Mucosa of gallbladder (tissue), 1 donor: ENCODE measurements at regions not wholly inside any gene's neighbourhood (a gene's known extent, or its start where the extent isn't known, plus 50 kb on each side); places are given as distances from the start of the nearest gene placed in this dataset.
"Not testable (repeated sequence)": the region's sequence is repeated elsewhere in the genome, so short reads cannot be mapped to it uniquely, and the experiment has no call there.

Source experiments
- DNase-seq: peaks from one replicate; pipeline ENCODE4 v3.0.0-alpha.2; 2020; ENCODE audit warnings: low spot score
- donor health status: DM: no; HTN: no; CAD: no.

DNA sequence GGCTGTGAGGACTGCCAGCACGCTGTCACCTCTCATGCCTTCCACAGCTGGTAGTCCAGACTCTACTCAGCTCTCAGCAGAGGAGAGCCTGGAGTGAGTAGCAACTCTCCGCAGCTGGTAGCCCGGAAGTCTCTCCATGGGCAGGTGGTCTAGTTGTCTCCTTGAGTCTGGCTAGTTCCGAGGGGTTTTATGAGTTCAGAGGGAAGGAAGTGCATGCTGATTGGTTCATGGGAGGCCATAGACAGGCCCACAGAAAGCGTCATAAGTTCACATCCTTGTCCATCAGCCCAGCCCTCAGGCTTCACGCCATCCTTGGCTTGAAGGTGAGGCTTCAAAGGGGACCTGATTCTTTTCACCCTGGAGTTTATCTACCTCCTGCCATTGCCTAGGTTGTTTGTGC lies 2662.4 kb upstream of the PCDH20 start:
- DNase-seq, result no peak

DNA sequence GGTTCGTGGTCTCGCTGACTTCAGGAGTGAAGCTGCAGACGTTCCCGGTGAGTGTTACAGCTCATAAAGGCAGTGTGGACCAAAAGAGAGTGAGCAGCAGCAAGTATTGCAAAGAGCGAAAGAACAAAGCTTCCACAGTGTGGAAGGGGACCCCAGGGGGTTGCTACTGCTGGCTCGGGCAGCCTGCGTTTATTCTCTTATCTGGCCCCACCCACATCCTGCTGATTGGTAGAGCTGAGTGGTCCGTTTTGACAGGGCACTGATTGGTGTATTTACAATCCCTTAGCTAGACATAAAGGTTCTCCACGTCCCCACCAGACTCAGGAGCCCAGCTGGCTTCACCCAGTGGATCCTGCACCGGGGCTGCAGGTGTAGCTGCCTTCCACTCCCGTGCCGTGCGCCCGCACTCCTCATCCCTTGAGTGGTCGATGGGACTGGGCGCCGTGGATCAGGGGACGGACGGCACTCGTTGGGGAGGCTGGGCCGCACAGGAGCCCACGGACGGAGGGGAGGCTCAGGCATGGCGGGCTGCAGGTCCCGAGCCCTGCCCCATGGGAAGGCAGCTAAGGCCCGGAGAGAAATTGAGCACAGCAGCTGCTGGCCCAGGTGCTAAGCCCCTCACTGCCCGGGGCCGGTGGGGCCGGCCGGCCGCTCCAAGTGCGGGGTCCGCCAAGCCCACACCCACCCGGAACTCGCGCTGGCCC lies 2661.6 kb upstream of the PCDH20 start:
- not testable (repeated sequence) for DNase-seq

DNA sequence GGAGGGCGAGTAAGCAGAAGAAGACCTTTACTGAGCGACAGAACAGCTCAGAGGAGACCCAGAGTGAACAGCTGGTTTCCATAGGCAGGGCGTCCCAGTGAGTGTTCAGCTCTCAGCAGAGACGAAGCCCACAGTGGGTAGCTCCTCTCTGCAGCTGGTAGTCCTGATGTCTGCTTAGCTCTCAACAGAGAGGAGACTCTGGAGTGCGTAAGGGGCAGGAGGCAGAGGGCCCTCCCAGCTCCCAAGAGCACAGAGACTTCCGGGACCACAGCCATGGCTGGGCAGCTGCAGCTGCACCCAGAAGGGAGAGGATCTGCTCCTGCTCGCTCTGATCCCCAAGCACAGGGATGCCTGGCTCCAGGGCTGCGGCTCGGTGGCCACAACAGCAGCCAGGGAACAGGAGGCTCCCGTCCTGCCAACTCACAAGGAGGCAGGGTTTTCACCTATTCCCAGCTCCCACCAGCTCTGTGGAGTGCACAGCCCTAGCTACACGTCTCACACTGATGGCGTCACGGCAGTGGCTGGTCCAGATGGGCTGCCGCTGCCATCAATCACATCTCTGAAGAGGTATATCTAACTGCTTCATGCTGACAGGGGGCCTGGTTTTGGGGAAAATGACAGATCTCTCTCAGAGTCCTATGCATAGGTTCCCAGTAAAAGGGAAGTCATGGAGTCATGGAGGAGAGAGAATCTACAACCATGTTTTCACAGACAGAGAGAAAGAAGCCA lies 2660.1 kb upstream of the PCDH20 start:
- no peak for DNase-seq

DNA sequence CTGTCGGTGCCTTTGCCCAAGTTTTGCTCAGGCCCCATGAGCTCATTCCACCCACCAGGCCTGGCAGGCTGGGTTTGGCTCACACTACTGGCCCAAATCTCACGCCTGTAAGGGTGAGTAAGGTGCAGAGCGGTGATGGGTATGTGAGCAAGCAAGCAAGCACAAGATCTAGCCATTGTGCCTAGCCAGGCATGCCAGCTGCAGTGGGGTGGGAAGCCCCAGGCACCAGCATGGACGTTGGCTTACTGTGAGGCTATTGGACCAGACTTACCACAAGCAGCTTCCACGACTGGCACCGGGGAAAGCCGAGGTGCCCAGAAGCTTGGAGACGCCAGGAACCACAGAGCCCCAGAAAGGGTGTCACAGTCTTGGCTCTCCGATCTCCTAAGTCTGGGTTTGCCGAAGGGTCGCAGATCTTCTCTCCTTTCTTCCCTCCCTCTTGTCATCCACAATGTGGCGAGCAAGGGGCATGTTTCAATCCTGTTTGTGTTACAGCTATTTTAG lies 2659.4 kb upstream of the PCDH20 start:
- DNase-seq, result no peak

DNA sequence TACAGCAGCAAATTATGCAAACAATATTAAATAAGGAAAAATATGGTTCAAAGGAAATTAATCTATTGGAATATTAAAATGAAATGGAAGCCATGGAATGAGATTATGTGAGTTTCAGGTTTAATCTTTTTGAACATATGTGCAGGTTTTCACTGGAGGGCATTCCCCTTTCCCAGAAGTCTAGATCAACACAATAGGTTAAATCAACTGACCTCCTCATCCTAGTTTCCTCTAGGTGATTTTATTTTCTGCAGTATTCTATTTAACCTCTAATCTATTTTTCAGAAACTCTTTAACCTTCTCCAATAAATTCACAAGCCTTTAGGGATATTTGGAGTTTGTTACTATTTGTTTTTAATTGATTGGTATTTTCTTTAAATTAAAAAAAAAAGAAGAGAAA lies 2657.6 kb upstream of the PCDH20 start:
- DNase-seq, result no peak

DNA sequence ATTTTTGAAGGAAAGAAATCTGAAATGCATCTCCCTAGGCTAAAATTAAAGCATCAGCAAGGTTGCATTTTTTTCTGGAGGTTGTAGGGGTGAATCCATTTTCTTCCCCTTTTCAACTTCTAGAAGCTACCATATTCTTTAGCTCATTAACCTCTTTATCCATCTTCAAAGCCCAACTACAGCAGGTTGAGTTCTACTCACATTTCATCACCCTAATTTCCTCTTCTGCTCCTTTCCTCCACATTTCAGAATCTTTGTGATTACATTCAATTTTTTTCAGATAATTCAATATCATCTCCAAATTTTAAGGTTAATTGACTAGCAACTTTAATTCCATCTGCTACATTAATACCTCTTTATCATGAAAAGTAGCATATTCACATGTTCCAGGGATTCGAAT lies 2655.7 kb upstream of the PCDH20 start:
- DNase-seq, result no peak

DNA sequence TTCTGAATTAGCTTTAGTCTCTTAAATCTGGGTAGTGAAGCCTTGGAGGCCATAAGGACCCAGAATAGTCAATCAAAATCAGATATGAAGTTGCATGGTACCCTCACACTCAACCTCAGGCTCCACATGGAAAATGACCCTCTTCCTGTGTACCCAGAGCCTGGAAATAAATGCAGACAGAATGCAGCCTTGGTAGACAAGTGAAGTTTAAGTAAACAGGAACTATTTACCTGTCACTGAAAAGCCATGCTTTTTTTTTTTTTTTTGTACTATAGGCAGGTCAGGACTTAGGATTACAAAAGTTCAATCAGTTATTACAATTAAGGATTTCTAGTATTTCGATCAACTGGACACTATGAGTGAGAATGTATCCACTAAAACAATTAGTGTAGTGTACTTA lies 2654.2 kb upstream of the PCDH20 start:
- DNase-seq, result no peak

DNA sequence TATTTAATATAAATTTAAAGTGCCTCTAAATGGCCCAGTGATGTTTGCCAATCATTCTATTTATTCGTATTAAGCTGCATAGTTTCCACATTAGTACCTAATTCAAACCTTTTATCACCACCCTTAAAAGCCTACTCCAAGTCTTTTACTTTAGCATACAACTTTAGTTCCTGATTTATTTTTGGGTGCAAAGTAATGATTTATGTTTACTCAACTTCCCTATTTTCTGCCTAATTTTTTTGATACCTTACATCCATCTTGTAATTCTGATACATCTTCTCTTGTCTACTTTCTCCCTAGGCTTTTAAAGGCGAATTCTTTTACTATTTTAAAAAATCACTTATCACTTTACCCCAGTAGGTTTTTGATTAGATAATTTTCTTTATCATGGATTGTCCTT lies 2651.1 kb upstream of the PCDH20 start:
- DNase-seq, result no peak

DNA sequence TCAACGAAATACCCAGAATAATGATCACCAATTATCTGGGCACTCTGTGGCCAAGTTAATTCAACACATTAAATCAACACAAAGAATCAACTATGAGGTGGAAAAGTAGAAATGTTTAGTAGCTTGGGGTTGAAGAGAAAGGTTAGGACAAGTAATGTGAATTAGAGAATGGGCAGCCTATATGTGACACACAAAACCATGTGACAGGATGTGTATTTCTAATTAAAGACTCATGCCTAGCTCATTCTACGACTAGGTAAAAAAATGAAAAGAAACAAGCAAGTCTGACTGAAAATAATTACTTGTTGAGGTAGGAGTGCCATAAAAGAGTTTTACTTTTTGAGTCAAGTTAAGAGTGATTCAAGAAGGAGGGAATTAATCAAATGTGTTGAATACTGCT lies 2646.0 kb upstream of the PCDH20 start:
- no peak for DNase-seq

DNA sequence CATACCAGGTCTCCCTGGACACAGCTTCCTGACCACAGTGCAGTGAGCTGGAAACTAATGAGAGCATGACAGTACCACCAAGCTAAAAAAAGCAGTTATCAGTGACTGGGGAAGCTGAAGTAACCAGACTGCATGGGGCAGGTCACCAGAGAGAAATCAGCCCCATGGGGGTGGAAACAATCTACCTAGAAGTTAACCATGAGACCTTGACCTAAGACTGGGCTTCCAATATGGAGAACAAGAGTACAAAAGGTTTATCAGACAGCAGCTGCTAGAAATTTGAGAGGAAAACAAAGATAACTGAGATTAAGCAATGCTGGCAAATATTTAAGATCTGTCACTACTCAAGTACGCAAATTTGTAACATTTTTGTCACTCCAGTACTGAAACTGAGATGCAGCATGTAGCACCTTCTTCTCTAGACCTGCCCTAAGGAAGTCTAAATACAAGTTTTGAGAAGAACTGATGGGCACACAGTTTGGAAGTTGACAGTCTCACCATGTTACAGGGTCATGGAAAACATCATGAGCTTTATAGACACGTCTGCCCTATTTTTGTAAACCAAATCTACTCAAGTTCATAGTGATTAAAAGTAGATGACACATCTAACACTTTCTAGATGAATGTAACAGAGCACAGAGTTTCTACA lies 2641.8 kb upstream of the PCDH20 start:
- no peak for DNase-seq

DNA sequence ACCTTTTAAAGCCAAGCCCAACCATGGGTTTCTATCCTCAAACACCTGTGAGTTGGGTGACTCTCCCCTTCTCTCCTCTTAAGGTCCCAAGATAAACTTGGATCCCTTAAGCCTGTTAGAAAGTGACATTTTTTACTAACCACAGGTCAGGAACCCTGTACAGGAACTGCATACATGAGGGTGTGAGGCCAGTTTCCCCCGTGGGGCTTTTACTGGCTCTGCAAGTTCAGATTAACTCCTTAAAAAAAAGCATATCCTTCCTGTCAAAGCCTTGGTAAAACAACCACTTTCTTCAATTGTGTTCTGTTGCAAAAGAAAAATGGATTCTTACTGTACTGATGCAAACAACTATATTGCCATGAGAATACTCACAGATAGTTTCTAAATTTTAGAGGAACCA lies 2638.7 kb upstream of the PCDH20 start:
- no peak for DNase-seq

DNA sequence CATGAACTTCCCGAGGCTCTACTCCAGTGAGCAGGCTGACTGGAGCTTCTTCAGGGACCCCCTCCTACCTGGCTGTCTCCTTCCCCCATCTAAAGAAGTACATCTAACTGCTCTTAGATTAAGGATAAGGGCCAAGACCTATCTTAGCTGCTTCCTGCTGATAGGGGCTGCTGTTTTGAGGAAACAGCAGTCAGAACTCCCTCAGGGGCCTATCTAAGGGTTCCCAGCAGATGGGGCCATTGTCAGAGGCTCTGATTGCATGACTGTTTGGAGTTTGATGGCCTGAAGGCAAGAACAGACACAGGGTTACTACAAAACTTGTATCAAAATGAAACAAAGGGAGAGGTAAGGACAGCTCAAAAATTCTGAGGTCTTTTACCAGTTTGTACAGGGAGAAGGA lies 2636.9 kb upstream of the PCDH20 start:
- no peak for DNase-seq

DNA sequence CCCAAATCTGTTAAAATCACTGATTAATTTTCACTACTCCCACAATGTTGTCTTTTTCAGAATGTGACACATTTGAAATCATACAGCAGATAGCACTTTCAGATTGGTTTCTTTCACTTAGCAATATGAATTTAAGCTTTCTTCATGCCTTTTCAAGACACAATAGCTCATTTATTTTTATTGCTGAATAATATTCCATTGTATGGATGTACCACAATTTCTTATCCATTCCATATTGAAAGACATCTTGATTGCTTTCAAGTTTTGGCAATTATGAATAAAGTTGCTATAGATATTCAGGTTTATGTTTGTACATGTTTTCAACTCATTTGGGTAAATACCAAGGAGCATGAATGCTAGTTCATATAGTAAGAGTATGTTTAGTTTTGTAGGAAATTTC lies 2635.6 kb upstream of the PCDH20 start:
- DNase-seq, result no peak

DNA sequence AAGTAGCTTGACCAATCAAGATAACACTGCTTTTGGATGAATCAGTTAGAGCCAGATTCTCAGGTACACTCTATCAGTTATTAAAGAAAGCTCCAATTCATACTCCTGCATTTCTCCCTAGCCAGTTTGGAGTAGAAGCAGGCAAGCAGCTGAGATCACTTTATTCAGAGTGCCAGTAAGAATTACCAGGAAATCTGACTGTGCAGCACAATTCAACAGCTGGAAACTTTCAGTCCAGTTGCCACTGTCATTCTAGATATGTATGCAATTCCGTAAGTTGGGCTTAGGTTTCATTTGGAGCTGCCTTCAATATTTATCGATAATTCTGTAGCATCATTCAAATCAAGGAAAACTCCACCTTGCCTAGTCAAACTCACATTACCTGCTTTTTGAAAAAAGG lies 2625.6 kb upstream of the PCDH20 start:
- no peak for DNase-seq

DNA sequence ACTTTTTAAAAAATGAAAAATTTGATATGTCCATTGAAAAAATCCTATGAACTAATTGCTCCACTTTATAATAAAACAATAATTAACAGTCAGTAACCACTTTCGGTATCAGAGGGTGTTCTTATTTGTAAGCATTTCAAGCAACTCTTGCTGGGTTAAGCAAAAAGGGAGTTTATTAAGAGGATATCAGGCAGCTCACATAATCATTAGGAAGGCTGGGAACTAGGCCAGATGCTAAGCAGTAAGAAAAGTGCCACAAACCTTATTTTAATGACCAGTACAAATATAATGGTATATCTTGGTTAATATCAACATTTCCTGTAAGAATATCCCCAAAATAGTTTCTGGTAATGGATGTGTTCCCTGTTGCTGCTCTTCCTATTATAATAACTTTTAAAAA lies 2618.3 kb upstream of the PCDH20 start:
- no peak for DNase-seq

DNA sequence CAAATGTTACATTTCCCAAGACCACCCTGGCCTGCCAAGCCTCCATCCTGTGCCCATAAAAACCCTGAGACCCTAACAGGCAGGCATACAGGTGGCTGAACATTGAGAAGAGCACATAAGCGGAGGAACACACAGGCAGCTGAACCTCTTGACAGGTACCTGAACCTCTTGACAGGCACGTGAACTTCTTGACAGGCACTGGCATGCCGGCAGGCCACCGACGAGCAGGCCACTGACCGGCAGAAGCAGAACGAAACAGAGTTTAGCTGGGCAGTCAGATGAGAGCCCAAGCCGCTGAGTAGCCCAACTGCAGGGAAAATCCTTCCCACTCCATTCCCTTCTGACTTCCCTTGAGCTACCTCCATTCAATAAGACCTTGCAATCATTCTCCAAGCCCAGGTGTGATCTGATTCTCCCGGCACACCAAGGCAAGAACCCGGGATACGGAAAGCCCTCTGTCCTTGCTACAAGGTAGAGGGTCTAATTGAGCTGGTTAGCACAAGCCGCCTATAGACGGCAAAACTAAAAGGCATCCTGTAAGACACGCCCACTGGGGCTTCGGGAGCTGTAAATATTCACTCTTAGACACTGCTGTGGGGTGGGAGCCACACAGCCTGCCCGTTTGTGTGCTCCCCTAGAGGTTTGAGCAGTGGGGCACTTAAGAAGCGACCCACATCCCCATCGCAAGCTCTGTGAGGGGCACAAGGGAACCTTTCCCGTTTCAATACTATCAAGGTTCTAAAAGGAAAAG lies 2613.9 kb upstream of the PCDH20 start:
- DNase-seq, result no peak

DNA sequence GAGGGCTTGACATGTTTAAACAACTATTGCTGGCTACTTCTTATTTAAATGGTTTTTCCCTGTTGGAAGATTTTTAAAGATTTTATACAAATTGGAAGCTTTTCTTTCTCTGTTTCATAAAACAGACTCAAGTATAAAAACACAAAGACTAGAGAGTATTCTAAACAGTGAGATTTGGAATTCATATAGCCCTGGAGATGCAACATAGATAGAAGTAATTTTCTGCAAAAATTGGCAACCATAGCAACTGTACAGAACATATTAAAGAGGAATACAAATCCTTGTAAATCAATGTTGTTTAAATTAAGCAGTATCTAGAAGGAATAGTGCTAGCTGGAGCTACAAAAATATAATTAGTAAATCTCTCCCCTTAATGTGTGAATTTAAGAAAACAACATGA lies 2612.9 kb upstream of the PCDH20 start:
- DNase-seq, result no peak

DNA sequence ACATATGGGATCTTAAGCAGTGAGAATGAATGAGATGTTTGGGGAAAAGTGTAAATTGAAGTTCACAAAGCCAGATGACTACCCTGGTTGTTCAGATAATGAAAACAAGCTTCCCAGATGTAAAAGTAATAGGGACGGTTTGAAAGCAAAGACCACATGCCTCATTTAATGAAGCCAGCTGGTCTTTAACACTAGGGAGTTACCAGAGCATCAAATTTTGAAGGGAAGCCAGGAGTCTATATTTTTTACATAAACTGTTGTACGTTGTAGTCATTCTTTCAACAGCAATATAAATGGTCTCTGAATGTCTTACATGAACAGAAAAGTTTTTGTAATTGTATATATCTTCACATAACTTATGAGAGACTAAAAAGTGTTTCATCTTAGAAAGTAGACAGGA lies 2604.5 kb upstream of the PCDH20 start:
- DNase-seq, result no peak

DNA sequence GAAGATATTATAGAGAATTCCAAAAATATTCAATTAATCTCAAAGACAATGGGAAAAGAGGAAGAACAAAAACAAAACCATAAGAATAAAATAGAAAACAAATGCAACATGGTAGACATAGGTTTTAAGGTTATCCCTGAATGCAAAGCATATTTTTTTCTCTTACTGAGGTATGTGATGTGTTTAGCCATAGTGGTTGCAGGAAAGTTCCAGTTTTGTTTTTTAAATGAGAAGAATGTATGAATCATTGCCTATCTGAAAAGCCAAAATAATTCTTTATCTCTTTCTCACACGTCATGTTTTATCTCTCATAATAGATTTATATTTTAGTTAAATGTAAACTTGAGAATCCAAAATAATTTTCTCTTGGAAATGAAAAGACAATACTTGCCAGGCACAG lies 2591.7 kb upstream of the PCDH20 start:
- no peak for DNase-seq

DNA sequence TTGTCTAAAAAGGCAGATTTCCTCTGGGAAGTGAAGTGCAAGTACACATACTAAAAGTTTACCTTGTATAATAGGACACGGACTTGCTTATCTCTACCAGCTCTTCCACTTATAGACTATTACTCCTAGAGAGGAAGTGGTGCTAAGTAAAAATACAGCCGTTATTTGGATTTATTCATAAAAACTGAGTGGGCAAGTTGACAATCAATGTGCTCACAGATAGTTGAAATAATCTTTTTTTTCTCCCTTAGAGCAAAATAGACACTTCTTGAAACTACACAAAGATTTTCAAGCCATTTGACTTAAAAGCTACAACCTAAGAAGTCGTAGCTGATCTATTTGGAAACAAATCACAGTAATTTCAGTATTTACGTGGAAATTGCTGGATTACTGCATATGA lies 2584.7 kb upstream of the PCDH20 start:
- no peak for DNase-seq

DNA sequence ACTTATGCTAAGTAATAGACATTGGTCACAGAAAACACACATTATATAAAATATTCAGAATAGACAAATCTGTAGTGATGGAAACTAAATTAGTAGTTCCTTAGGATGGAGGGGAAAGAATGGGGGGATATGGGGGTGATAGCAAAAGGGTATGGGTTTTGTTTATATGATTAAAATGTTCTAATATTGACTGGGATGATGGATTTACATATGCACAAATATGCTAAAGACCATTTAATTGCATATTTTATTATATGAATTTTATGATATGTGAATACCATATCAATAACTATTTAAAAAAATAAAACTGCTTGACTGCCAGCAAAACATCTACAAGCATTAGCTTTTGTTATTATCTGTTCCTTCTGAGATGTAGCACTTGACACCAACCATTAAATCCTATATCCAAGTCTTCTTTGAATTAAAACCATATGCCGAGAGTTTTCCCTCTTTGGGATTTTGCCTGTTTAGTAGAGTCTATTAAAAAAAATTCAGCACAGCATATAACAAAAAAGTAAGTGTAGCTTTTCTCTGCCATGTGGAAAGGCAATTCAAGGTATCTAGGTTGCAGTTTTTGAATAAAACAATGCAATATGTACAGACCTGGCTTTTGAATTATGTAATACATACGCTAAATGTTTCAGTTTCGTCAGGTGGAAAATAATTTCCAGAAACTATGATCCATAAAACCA lies 2584.1 kb upstream of the PCDH20 start:
- no peak for DNase-seq

DNA sequence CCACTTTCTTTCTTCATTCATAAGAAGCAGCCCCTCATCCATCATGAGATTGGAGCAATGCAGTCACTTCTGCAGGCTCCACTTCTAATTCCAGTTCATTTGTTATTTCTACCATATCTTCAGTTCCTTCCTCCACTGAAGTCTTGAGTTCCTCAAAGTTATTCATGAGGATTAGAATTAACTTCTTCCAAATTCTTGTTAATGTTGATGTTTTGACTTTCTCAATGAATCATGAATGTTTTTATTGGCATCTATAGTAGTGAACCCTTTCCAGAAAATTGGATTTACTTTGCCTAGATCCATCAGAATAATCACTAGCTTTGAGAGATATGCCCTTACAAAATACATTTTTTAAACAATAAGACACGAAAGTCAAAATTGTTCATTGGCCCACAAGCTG lies 2567.7 kb upstream of the PCDH20 start:
- DNase-seq, result no peak
